GM21390 (cell line): ENCODE measurements at regions not wholly inside any gene's neighbourhood (a gene's known extent, or its start where the extent isn't known, plus 50 kb on each side); places are given as distances from the start of the nearest gene placed in this dataset.

Experiments used
- ATAC-seq: cut with Tn5 transposase; IDR thresholded peaks from one replicate; pipeline ENCODE4 v1.9.1; 2021; ENCODE audit not compliant: unreplicated experiment

- ATAC-seq, result no peak
Measured at GRCh38 chr5:89946508-89946907, 463.0 kb downstream of the CETN3 start.

- no peak for ATAC-seq
Measured at GRCh38 chr5:89942171-89942570, 467.4 kb downstream of the CETN3 start.

- no peak for ATAC-seq
Measured at GRCh38 chr5:89936576-89936975, 473.0 kb downstream of the CETN3 start.

- ATAC-seq, result peak; percentile 46
Measured at GRCh38 chr5:89934069-89934468, 475.5 kb downstream of the CETN3 start.

GRCh38 chr5:89932771-89933181, 476.8 kb downstream of the CETN3 start:
- no peak for ATAC-seq

- peak; percentile 85 for ATAC-seq
Measured at GRCh38 chr5:89930591-89931392, 478.8 kb downstream of the CETN3 start.

GRCh38 chr5:89929834-89930233, 479.7 kb downstream of the CETN3 start:
- ATAC-seq, result no peak

- ATAC-seq, result no peak
Measured at GRCh38 chr5:89929173-89929572, 480.4 kb downstream of the CETN3 start.

- no peak for ATAC-seq
Measured at GRCh38 chr5:89922161-89922560, 487.4 kb downstream of the CETN3 start.

- no peak for ATAC-seq
Measured at GRCh38 chr5:89917112-89917511, 492.4 kb downstream of the CETN3 start.

- no peak for ATAC-seq
Measured at GRCh38 chr5:89916131-89916530, 493.4 kb downstream of the CETN3 start.

GRCh38 chr5:89908876-89909275, 500.7 kb downstream of the CETN3 start:
- no peak for ATAC-seq

- ATAC-seq, result no peak
Measured at GRCh38 chr5:89904442-89904841, 505.1 kb downstream of the CETN3 start.

GRCh38 chr5:89901983-89902382, 507.6 kb downstream of the CETN3 start:
- ATAC-seq, result no peak

- no peak for ATAC-seq
Measured at GRCh38 chr5:89901346-89901745, 508.2 kb downstream of the CETN3 start.

GRCh38 chr5:89900346-89900745, 509.2 kb downstream of the CETN3 start:
- no peak for ATAC-seq

- no peak for ATAC-seq
Measured at GRCh38 chr5:89899559-89899958, 510.0 kb downstream of the CETN3 start.

- ATAC-seq, result no peak
Measured at GRCh38 chr5:89893546-89893945, 516.0 kb downstream of the CETN3 start.

GRCh38 chr5:89885670-89886069, 523.9 kb downstream of the CETN3 start:
- no peak for ATAC-seq

- no peak for ATAC-seq
Measured at GRCh38 chr5:89883967-89884366, 525.6 kb downstream of the CETN3 start.

- ATAC-seq, result no peak
Measured at GRCh38 chr5:89878140-89879132, 531.1 kb downstream of the CETN3 start.

- ATAC-seq, result no peak
Measured at GRCh38 chr5:89871906-89872305, 537.6 kb downstream of the CETN3 start.
